ENCODE measurements at regions not wholly inside any gene's neighbourhood (a gene's known extent, or its start where the extent isn't known, plus 50 kb on each side); places are given as distances from the start of the nearest gene placed in this dataset.

GRCh38 chr7:131106681-131107336 is 220.9 kb upstream of the MKLN1 start:
- Mint-ChIP-seq H3K4me3 (ENCODE audit: low read depth) (peak overlapping the region; percentile 87), H3K27me3 (peaks cover 64% of the 10 kb centered on the region), H3K9me3 (ENCODE audit: low read depth) (no peaks in the 10 kb centered on the region), H3K36me3 (ENCODE audit: insufficient read depth) (no peaks in the 10 kb centered on the region), H3K4me1 (ENCODE audit: low read depth) (peaks cover 27% of the 10 kb centered on the region), H3K27ac (peak overlapping the region; percentile 87)
- DNase-seq (ENCODE audit: low spot score, unreplicated experiment): no peak
- no peak for TF ChIP-seq CTCF (IDR thresholded peaks at IDR 0.05; ENCODE audit: unreplicated experiment)

GRCh38 chr7:131107337-131108211 is 220.1 kb upstream of the MKLN1 start:
- Mint-ChIP-seq H3K27me3 (peaks cover 64% of the 10 kb centered on the region), H3K27ac (peak overlapping the region; percentile 76)

GRCh38 chr7:131108212-131108940 is 219.3 kb upstream of the MKLN1 start:
- H3K9me3 Mint-ChIP-seq (ENCODE audit: low read depth): no peaks in the 10 kb centered on the region
- H3K27ac Mint-ChIP-seq: peak overlapping the region; percentile 76
- no peaks in the 10 kb centered on the region for H3K36me3 Mint-ChIP-seq (ENCODE audit: insufficient read depth)
- DNase-seq (ENCODE audit: low spot score, unreplicated experiment): peak; percentile 13
- peak overlapping the region; percentile 87 for H3K4me3 Mint-ChIP-seq (ENCODE audit: low read depth)
- H3K4me1 Mint-ChIP-seq (ENCODE audit: low read depth): peaks cover 27% of the 10 kb centered on the region
- no peak for TF ChIP-seq CTCF (IDR thresholded peaks at IDR 0.05; ENCODE audit: unreplicated experiment)
- H3K27me3 Mint-ChIP-seq: peaks cover 68% of the 10 kb centered on the region

More at GRCh38 chr7:131107337-131108211, 220.1 kb upstream of the MKLN1 start:
- Mint-ChIP-seq H3K36me3 (ENCODE audit: insufficient read depth) (no peaks in the 10 kb centered on the region), H3K4me3 (ENCODE audit: low read depth) (peak overlapping the region; percentile 87), H3K9me3 (ENCODE audit: low read depth) (no peaks in the 10 kb centered on the region), H3K4me1 (ENCODE audit: low read depth) (peaks cover 27% of the 10 kb centered on the region)
- peak; percentile 12 for DNase-seq (ENCODE audit: low spot score, unreplicated experiment)
- TF ChIP-seq CTCF (IDR thresholded peaks at IDR 0.05; ENCODE audit: unreplicated experiment): no peak

- no peak for TF ChIP-seq CTCF (IDR thresholded peaks at IDR 0.05; ENCODE audit: unreplicated experiment)
- peaks cover 62% of the 10 kb centered on the region for H3K27me3 Mint-ChIP-seq
Measured at GRCh38 chr7:131109011-131109758, 218.5 kb upstream of the MKLN1 start.

More at GRCh38 chr7:131109011-131109758, 218.5 kb upstream of the MKLN1 start:
- no peak for DNase-seq (ENCODE audit: low spot score, unreplicated experiment)
- peak overlapping the region; percentile 87 for H3K4me3 Mint-ChIP-seq (ENCODE audit: low read depth)
- H3K4me1 Mint-ChIP-seq (ENCODE audit: low read depth): peaks cover 27% of the 10 kb centered on the region
- no peaks in the 10 kb centered on the region for H3K9me3 Mint-ChIP-seq (ENCODE audit: low read depth)
- peak overlapping the region; percentile 58 for H3K27ac Mint-ChIP-seq
- H3K36me3 Mint-ChIP-seq (ENCODE audit: insufficient read depth): no peaks in the 10 kb centered on the region
